Stimulated activated naive B cell treated with anti-CD40 and anti-IgM and Interleukin-4, amounts not matched to agents 10 μg/mL and 1 μg/mL and 100 μg/mL, for 72 hours (primary cell): ENCODE measurements at regions not wholly inside any gene's neighbourhood (a gene's known extent, or its start where the extent isn't known, plus 50 kb on each side); places are given as distances from the start of the nearest gene placed in this dataset.

Experiments used
- ATAC-seq, 2 donors: fragments of 150-1000 bp; cut with Tn5 transposase; replicated peaks; 2 replicates each; pipeline ENCODE4 v1.10.0; 2021; ENCODE audit warnings: moderate library complexity in 1 of 2
- DNase-seq: peaks from one replicate; pipeline ENCODE4 v3.0.0; 2021
- H3K27ac Mint-ChIP-seq: one replicate; pipeline ENCODE4 v1.8.0; 2022; ENCODE audit warnings: mild to moderate bottlenecking, mixed read lengths
- H3K27me3 Mint-ChIP-seq, 2 donors: one replicate each; pipeline ENCODE4 v1.8.0; 2022; ENCODE audit warnings: mixed read lengths in 2 of 2
- H3K36me3 Mint-ChIP-seq, 2 donors: one replicate each; pipeline ENCODE4 v1.8.0; 2022; ENCODE audit warnings: mixed read lengths in 2 of 2, mild to moderate bottlenecking in 1 of 2
- H3K4me1 Mint-ChIP-seq, 2 donors: one replicate each; pipeline ENCODE4 v1.8.0; 2022; ENCODE audit warnings: mixed read lengths in 2 of 2, mild to moderate bottlenecking in 1 of 2
- H3K4me3 Mint-ChIP-seq, 2 donors: one replicate each; pipeline ENCODE4 v1.8.0; 2022; ENCODE audit warnings: mild to moderate bottlenecking in 2 of 2, mixed read lengths in 2 of 2, moderate library complexity in 1 of 2
- H3K9me3 Mint-ChIP-seq, 2 donors: one replicate each; pipeline ENCODE4 v1.8.0; 2022; ENCODE audit warnings: mixed read lengths in 2 of 2, mild to moderate bottlenecking in 1 of 2

- Mint-ChIP-seq H3K27me3 (no peaks in the 10 kb centered on the region), H3K36me3 (no peaks in the 10 kb centered on the region), H3K4me3 (no peak overlapping the region), H3K4me1 (no peaks in the 10 kb centered on the region), H3K9me3 (peaks cover 5 to 8% of the 10 kb centered on the region in 2 donors), H3K27ac (no peak overlapping the region)
- ATAC-seq = no peak
- no peak for DNase-seq
These were observed 563.3 kb upstream of the SORCS1 start for GRCh38 chr10:107727767-107728317.

GRCh38 chr10:107718864-107719263 lies 554.4 kb upstream of the SORCS1 start:
- Mint-ChIP-seq H3K4me1 (no peaks in the 10 kb centered on the region), H3K36me3 (no peaks in the 10 kb centered on the region), H3K27ac (no peak overlapping the region), H3K9me3 (peaks cover 6 to 10% of the 10 kb centered on the region in 2 donors), H3K27me3 (no peaks in the 10 kb centered on the region), H3K4me3 (no peak overlapping the region)
- ATAC-seq = no peak
- no peak for DNase-seq

GRCh38 chr10:107717046-107717445 lies 552.5 kb upstream of the SORCS1 start:
- Mint-ChIP-seq H3K27ac (no peak overlapping the region), H3K36me3 (no peaks in the 10 kb centered on the region), H3K4me3 (no peak overlapping the region), H3K9me3 (peaks cover 3 to 9% of the 10 kb centered on the region in 2 donors), H3K27me3 (no peaks in the 10 kb centered on the region), H3K4me1 (no peaks in the 10 kb centered on the region)
- ATAC-seq = no peak
- no peak for DNase-seq

GRCh38 chr10:107715565-107715964 lies 551.1 kb upstream of the SORCS1 start:
- H3K27ac Mint-ChIP-seq = no peak overlapping the region
- H3K9me3 Mint-ChIP-seq = peaks cover 0 to 9% of the 10 kb centered on the region in 2 donors
- no peak for ATAC-seq
- no peaks in the 10 kb centered on the region for H3K36me3 Mint-ChIP-seq
- DNase-seq = no peak
- no peaks in the 10 kb centered on the region for H3K4me1 Mint-ChIP-seq
- no peaks in the 10 kb centered on the region for H3K27me3 Mint-ChIP-seq
- no peak overlapping the region for H3K4me3 Mint-ChIP-seq

- Mint-ChIP-seq H3K9me3 (no peaks in the 10 kb centered on the region), H3K27me3 (no peaks in the 10 kb centered on the region), H3K36me3 (no peaks in the 10 kb centered on the region), H3K4me3 (no peak overlapping the region), H3K4me1 (no peaks in the 10 kb centered on the region), H3K27ac (no peak overlapping the region)
- ATAC-seq = no peak
- no peak for DNase-seq
These were observed 544.5 kb upstream of the SORCS1 start for GRCh38 chr10:107708981-107709380.

- Mint-ChIP-seq H3K27ac (no peak overlapping the region), H3K27me3 (no peaks in the 10 kb centered on the region), H3K4me1 (no peaks in the 10 kb centered on the region), H3K4me3 (no peak overlapping the region), H3K9me3 (peaks cover 0 to 1% of the 10 kb centered on the region in 2 donors), H3K36me3 (no peaks in the 10 kb centered on the region)
- no peak for ATAC-seq
- DNase-seq = no peak
These were observed 541.7 kb upstream of the SORCS1 start for GRCh38 chr10:107706096-107706725.

GRCh38 chr10:107701943-107702342 lies 537.4 kb upstream of the SORCS1 start:
- H3K4me1 Mint-ChIP-seq = no peaks in the 10 kb centered on the region
- DNase-seq (no peak), ATAC-seq (no peak)
- no peak overlapping the region for H3K4me3 Mint-ChIP-seq
- H3K27me3 Mint-ChIP-seq = no peaks in the 10 kb centered on the region
- no peak overlapping the region for H3K27ac Mint-ChIP-seq
- H3K9me3 Mint-ChIP-seq = peaks cover 1 to 4% of the 10 kb centered on the region in 2 donors
- no peaks in the 10 kb centered on the region for H3K36me3 Mint-ChIP-seq

- ATAC-seq (peak; percentile 57 to 75), DNase-seq (no peak)
- Mint-ChIP-seq H3K4me1 (peaks cover 0 to under 1% of the 10 kb centered on the region in 2 donors), H3K4me3 (no peak overlapping the region), H3K27ac (no peak overlapping the region), H3K27me3 (no peaks in the 10 kb centered on the region), H3K9me3 (no peaks in the 10 kb centered on the region), H3K36me3 (no peaks in the 10 kb centered on the region)
These were observed 527.6 kb upstream of the SORCS1 start for GRCh38 chr10:107692072-107692471.

GRCh38 chr10:107689323-107689722 lies 524.8 kb upstream of the SORCS1 start:
- Mint-ChIP-seq H3K4me1 (peaks cover 0 to 18% of the 10 kb centered on the region in 2 donors), H3K9me3 (peaks cover 4% of the 10 kb centered on the region in 2 donors), H3K36me3 (no peaks in the 10 kb centered on the region), H3K27me3 (no peaks in the 10 kb centered on the region), H3K4me3 (peak overlapping the region in 1 of 2 donors; percentile 8), H3K27ac (no peak overlapping the region)
- ATAC-seq (peak in 1 of 2 donors; percentile 32), DNase-seq (no peak)

- Mint-ChIP-seq H3K4me3 (no peak overlapping the region), H3K4me1 (peaks cover 0 to 18% of the 10 kb centered on the region in 2 donors), H3K27me3 (no peaks in the 10 kb centered on the region), H3K27ac (no peak overlapping the region), H3K36me3 (no peaks in the 10 kb centered on the region), H3K9me3 (peaks cover 4% of the 10 kb centered on the region in 2 donors)
- ATAC-seq (no peak), DNase-seq (no peak)
These were observed 523.2 kb upstream of the SORCS1 start for GRCh38 chr10:107687701-107688100.

GRCh38 chr10:107686095-107686494 lies 521.6 kb upstream of the SORCS1 start:
- peaks cover 0 to 18% of the 10 kb centered on the region in 2 donors for H3K4me1 Mint-ChIP-seq
- H3K9me3 Mint-ChIP-seq = peaks cover 4% of the 10 kb centered on the region in 2 donors

GRCh38 chr10:107671960-107672359 lies 507.5 kb upstream of the SORCS1 start:
- no peak for ATAC-seq

More at GRCh38 chr10:107686095-107686494, 521.6 kb upstream of the SORCS1 start:
- H3K36me3 Mint-ChIP-seq = no peaks in the 10 kb centered on the region
- ATAC-seq (peak; percentile 79 to 92), DNase-seq (no peak)
- no peaks in the 10 kb centered on the region for H3K27me3 Mint-ChIP-seq
- no peak overlapping the region for H3K27ac Mint-ChIP-seq
- peak overlapping the region in 1 of 2 donors; percentile 29 for H3K4me3 Mint-ChIP-seq

GRCh38 chr10:107666214-107666613 lies 501.7 kb upstream of the SORCS1 start:
- Mint-ChIP-seq H3K4me1 (no peaks in the 10 kb centered on the region), H3K27me3 (no peaks in the 10 kb centered on the region), H3K36me3 (no peaks in the 10 kb centered on the region), H3K27ac (no peak overlapping the region), H3K9me3 (peaks cover 3 to 6% of the 10 kb centered on the region in 2 donors), H3K4me3 (no peak overlapping the region)
- DNase-seq = no peak
- no peak for ATAC-seq

More at GRCh38 chr10:107671960-107672359, 507.5 kb upstream of the SORCS1 start:
- no peaks in the 10 kb centered on the region for H3K36me3 Mint-ChIP-seq
- no peak overlapping the region for H3K27ac Mint-ChIP-seq
- no peaks in the 10 kb centered on the region for H3K4me1 Mint-ChIP-seq
- no peaks in the 10 kb centered on the region for H3K27me3 Mint-ChIP-seq
- peaks cover 2 to 3% of the 10 kb centered on the region in 2 donors for H3K9me3 Mint-ChIP-seq
- DNase-seq = no peak
- no peak overlapping the region for H3K4me3 Mint-ChIP-seq

GRCh38 chr10:107665459-107665858 lies 501.0 kb upstream of the SORCS1 start:
- no peaks in the 10 kb centered on the region for H3K36me3 Mint-ChIP-seq

GRCh38 chr10:107657851-107658250 lies 493.3 kb upstream of the SORCS1 start:
- ATAC-seq = no peak
- no peaks in the 10 kb centered on the region for H3K36me3 Mint-ChIP-seq

More at GRCh38 chr10:107665459-107665858, 501.0 kb upstream of the SORCS1 start:
- ATAC-seq (no peak), DNase-seq (no peak)
- peaks cover 0 to 6% of the 10 kb centered on the region in 2 donors for H3K9me3 Mint-ChIP-seq
- H3K4me3 Mint-ChIP-seq = no peak overlapping the region
- no peaks in the 10 kb centered on the region for H3K27me3 Mint-ChIP-seq
- H3K4me1 Mint-ChIP-seq = no peaks in the 10 kb centered on the region
- H3K27ac Mint-ChIP-seq = no peak overlapping the region

More at GRCh38 chr10:107657851-107658250, 493.3 kb upstream of the SORCS1 start:
- H3K9me3 Mint-ChIP-seq = no peaks in the 10 kb centered on the region
- H3K27me3 Mint-ChIP-seq = no peaks in the 10 kb centered on the region
- H3K4me1 Mint-ChIP-seq = peaks cover 0 to 20% of the 10 kb centered on the region in 2 donors
- no peak overlapping the region for H3K4me3 Mint-ChIP-seq
- no peak overlapping the region for H3K27ac Mint-ChIP-seq
- no peak for DNase-seq
